Gastroesophageal sphincter (tissue), 4 donors: ENCODE measurements at regions not wholly inside any gene's neighbourhood (a gene's known extent, or its start where the extent isn't known, plus 50 kb on each side); places are given as distances from the start of the nearest gene placed in this dataset.

Experiments
- ATAC-seq: fragments of 150-250 bp; one replicate; pipeline ENCODE4 v1.9.1; 2016; ENCODE audit warnings: mild to moderate bottlenecking, moderate library complexity
- H3K27ac ChIP-seq, 4 donors: fragments of 200-600 bp; sonication (generic) in 3 of 4; 1 replicate in 3 of 4; 2 replicates in 1 of 4; pipeline ENCODE4 v1.5.1; 2016 to 2019
- H3K27me3 ChIP-seq: fragments of 200-600 bp; sonication (generic); one replicate; pipeline ENCODE4 v1.5.1; 2019
- H3K36me3 ChIP-seq, 2 donors: fragments of 200-600 bp; sonication (generic); one replicate each; pipeline ENCODE4 v1.5.1; 2019; ENCODE audit warnings: control low read depth in 1 of 2
- H3K4me1 ChIP-seq, 3 donors: fragments of 200-600 bp; sonication (generic); 1 replicate in 2 of 3; 2 replicates in 1 of 3; pipeline ENCODE4 v1.5.1; 2016 to 2019; ENCODE audit warnings: control low read depth in 2 of 3
- H3K4me3 ChIP-seq, 2 donors: fragments of 200-600 bp; sonication (generic); one replicate each; pipeline ENCODE4 v1.5.1; 2019; ENCODE audit warnings: mild to moderate bottlenecking in 1 of 2, moderate library complexity in 1 of 2
- H3K9me3 ChIP-seq, 3 donors: fragments of 200-600 bp; sonication (generic); one replicate each; pipeline ENCODE4 v1.5.1; 2017 to 2019; ENCODE audit warnings: control low read depth in 2 of 3
- CTCF ChIP-seq, 4 experiments: fragments of 200-600 bp in 2 of 4; fragments of 450-650 bp in 2 of 4; sonication (generic) in 1 of 4; IDR thresholded peaks; one replicate each; pipeline ENCODE4 v1.5.1; 2017 to 2019; ENCODE audit warnings: antibody characterized with exemption in 4 of 4, mild to moderate bottlenecking in 2 of 4, moderate library complexity in 2 of 4
- EP300 ChIP-seq: sonication (generic); formaldehyde crosslinking; IDR thresholded peaks from one replicate; pipeline ENCODE4 v1.6.1; 2017; ENCODE audit warnings: antibody characterized with exemption, mild to moderate bottlenecking
- POLR2A ChIP-seq, 2 donors: fragments of 450-650 bp; IDR thresholded peaks; one replicate each; pipeline ENCODE4 v1.6.1; 2017; ENCODE audit warnings: antibody characterized with exemption in 2 of 2, mild to moderate bottlenecking in 2 of 2, moderate library complexity in 1 of 2
- POLR2AphosphoS5 ChIP-seq: sonication (generic); formaldehyde crosslinking; IDR thresholded peaks from one replicate; pipeline ENCODE4 v1.6.1; 2017; ENCODE audit warnings: antibody characterized with exemption
- WGBS, 2 donors: methylation state at CpG; one replicate each; pipeline ENCODE4 v1.1.5; 2018; ENCODE audit warnings: low coverage in 1 of 2; 5-methylcytosine and 5-hydroxymethylcytosine counted together

- ATAC-seq, result no peak
- Histone ChIP-seq H3K27ac (no peak overlapping the region), H3K4me1 (peaks cover 0 to 48% (median 3%) of the 10 kb centered on the region in 3 donors), H3K9me3 (peaks cover 0 to 15% (median 0%) of the 10 kb centered on the region in 3 donors), H3K27me3 (no peaks in the 10 kb centered on the region), H3K36me3 (no peaks in the 10 kb centered on the region), H3K4me3 (no peak overlapping the region)
- 93 to 97% methylated on average over 4 of the region's 4 CpGs for WGBS, 2 donors
- TF ChIP-seq EP300 (no peak), POLR2A (IDR thresholded peaks at IDR 0.05) (no peak), POLR2AphosphoS5 (no peak), CTCF (IDR thresholded peaks at IDR 0.05) (no peak)
Measured at GRCh38 chr6:14709900-14710299, 536.0 kb upstream of the JARID2 start.

GRCh38 chr6:14710421-14710820, 535.4 kb upstream of the JARID2 start:
- no peaks in the 10 kb centered on the region for H3K36me3 ChIP-seq
- ATAC-seq, result no peak
- no peak overlapping the region for H3K27ac ChIP-seq
- no peaks in the 10 kb centered on the region for H3K27me3 ChIP-seq
- 98% methylated on average over 5 of the region's 5 CpGs; no CpG with 5 or more reads in 1 of the 2 donors for WGBS, 2 donors
- H3K4me3 ChIP-seq, result no peak overlapping the region
- H3K9me3 ChIP-seq, result peaks cover 0 to 15% (median 0%) of the 10 kb centered on the region in 3 donors
- H3K4me1 ChIP-seq, result peaks cover 0 to 43% (median 3%) of the 10 kb centered on the region in 3 donors
- TF ChIP-seq POLR2A (IDR thresholded peaks at IDR 0.05), result no peak
- TF ChIP-seq CTCF (IDR thresholded peaks at IDR 0.05), result no peak
- no peak for TF ChIP-seq EP300
- no peak for TF ChIP-seq POLR2AphosphoS5

DNA sequence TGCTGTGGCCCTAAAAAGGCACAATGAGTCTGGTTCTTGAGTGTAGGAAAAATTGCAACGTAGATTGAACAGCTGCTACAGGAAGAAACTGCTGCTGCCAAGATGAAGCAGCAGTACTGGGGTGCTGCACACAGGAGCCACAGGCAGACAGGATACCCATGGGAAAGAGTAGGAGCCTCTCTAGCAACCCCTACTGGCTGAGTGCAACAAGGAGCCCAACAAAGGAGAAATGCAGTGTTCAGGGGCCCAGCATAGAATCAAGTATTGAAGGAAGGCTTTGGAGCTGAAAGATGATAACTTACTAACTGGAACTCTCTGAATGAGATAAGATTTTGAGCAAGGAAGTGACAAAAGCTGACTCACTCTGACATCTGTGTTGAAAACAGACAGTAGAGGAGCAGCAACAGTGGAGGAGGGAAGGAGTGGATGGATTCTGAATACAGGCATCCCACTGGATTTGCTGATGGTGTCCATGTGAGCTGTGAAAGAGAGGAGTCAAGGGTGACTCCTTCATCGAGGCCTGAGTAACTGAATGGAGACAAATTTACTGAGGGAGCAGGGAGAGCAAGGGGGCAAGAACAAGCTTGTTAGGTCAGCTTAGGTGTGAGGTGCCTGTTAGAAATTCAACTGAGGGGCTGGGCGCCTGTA, 534.7 kb upstream of the JARID2 start:
- peaks cover 0 to 15% (median 0%) of the 10 kb centered on the region in 3 donors for H3K9me3 ChIP-seq
- no peaks in the 10 kb centered on the region for H3K27me3 ChIP-seq
- WGBS, 2 donors, result 78 to 87% methylated on average over 3 of the region's 3 CpGs
- peak overlapping the region in 1 of 4 donors; percentile 32 for H3K27ac ChIP-seq
- TF ChIP-seq CTCF (IDR thresholded peaks at IDR 0.05) (peak in 2 of 4 experiments; percentile 14 to 33), POLR2AphosphoS5 (no peak)
- no peaks in the 10 kb centered on the region for H3K36me3 ChIP-seq
- no peak for ATAC-seq
- H3K4me1 ChIP-seq, result peaks cover 0 to 35% (median 3%) of the 10 kb centered on the region in 3 donors
- H3K4me3 ChIP-seq, result no peak overlapping the region

DNA sequence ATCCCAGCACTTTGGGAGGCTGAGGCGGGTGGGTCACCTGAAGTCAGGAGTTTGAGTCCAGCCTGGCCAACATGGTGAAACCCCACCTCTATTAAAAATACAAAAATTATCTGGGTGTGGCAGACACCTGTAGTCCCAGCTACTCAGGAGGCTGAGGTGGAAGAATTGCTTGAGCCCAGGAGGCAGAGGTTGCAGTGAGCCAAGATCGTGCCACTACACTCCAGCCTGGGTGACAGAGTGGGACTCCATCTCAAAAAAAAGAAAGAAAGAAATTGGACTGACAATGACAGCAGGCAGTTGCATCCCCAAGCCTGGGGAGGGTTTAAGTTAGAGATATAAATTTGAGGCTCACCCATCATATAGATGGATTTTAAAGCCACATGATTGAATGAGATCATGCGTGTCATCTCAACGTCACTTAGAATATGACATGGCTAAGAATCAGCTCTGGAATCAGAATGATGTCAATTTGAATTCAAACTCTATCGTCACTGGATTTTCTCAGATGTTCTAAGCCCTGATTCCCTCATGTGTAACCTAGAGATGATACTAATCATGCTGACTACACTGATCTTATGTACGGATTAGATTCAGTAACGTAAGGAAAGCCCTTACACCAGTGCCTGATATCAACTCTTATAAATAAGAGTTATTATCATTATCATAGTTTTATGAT, 534.0 kb upstream of the JARID2 start:
- no peak for TF ChIP-seq CTCF (IDR thresholded peaks at IDR 0.05)
- TF ChIP-seq POLR2A (IDR thresholded peaks at IDR 0.05), result no peak
- TF ChIP-seq EP300, result no peak
- no peak for TF ChIP-seq POLR2AphosphoS5
- peaks cover 0 to 29% (median 3%) of the 10 kb centered on the region in 3 donors for H3K4me1 ChIP-seq
- peaks cover 0 to 15% (median 0%) of the 10 kb centered on the region in 3 donors for H3K9me3 ChIP-seq
- ATAC-seq, result no peak
- 94 to 100% methylated on average over 5 to 7 of the region's 7 CpGs for WGBS, 2 donors
- H3K27me3 ChIP-seq, result no peaks in the 10 kb centered on the region
- H3K27ac ChIP-seq, result peak overlapping the region in 1 of 4 donors; percentile 32
- H3K4me3 ChIP-seq, result no peak overlapping the region
- no peaks in the 10 kb centered on the region for H3K36me3 ChIP-seq
